Spleen (tissue), 11 donors: ENCODE measurements at regions not wholly inside any gene's neighbourhood (a gene's known extent, or its start where the extent isn't known, plus 50 kb on each side); places are given as distances from the start of the nearest gene placed in this dataset.

Source experiments
- DNase-seq: peaks from one replicate; pipeline ENCODE4 v3.0.0-alpha.2; 2020
- H3K27ac ChIP-seq, 8 donors: fragments of 200-600 bp; sonication (generic) in 7 of 8; 1 replicate in 4 of 8; 2 replicates in 4 of 8; pipeline versions ENCODE4 v1.5.0 to v1.8.0; 2016 to 2021; ENCODE audit warnings: inconsistent platforms in 4 of 8, mild to moderate bottlenecking in 4 of 8, moderate library complexity in 1 of 8
- H3K27me3 ChIP-seq, 7 donors: fragments of 200-600 bp; sonication (generic) in 6 of 7; replicated peaks in 1 of 7; 1 replicate in 4 of 7; 2 replicates in 3 of 7; pipeline versions ENCODE4 v1.5.0 to v1.8.0; 2016 to 2021; ENCODE audit warnings: inconsistent platforms in 3 of 7, mild to moderate bottlenecking in 1 of 7
- H3K36me3 ChIP-seq, 6 donors: fragments of 200-600 bp; sonication (generic) in 5 of 6; 1 replicate in 4 of 6; 2 replicates in 2 of 6; pipeline versions ENCODE4 v1.5.0 to v1.8.0; 2016 to 2021; ENCODE audit warnings: inconsistent platforms in 2 of 6
- H3K4me1 ChIP-seq, 6 donors: fragments of 200-600 bp; sonication (generic) in 5 of 6; 1 replicate in 3 of 6; 2 replicates in 3 of 6; pipeline versions ENCODE4 v1.5.0 to v1.8.0; 2016 to 2021; ENCODE audit warnings: inconsistent platforms in 3 of 6
- H3K4me3 ChIP-seq, 8 donors: fragments of 200-600 bp; sonication (generic) in 7 of 8; 1 replicate in 4 of 8; 2 replicates in 4 of 8; pipeline versions ENCODE4 v1.5.0 to v1.8.0; 2016 to 2021; ENCODE audit warnings: inconsistent platforms in 4 of 8, mild to moderate bottlenecking in 4 of 8, moderate library complexity in 2 of 8
- H3K9me3 ChIP-seq, 8 donors: fragments of 200-600 bp; sonication (generic) in 7 of 8; 1 replicate in 4 of 8; 2 replicates in 4 of 8; pipeline versions ENCODE4 v1.5.0 to v1.8.0; 2016 to 2021; ENCODE audit warnings: inconsistent platforms in 4 of 8
- CTCF ChIP-seq, 11 experiments: fragments of 200-600 bp in 7 of 11; fragments of 450-650 bp in 4 of 11; sonication (generic) in 4 of 11; IDR thresholded peaks in 8 of 11; conservative IDR thresholded peaks in 3 of 11; 1 replicate in 7 of 11; 2 replicates in 4 of 11; pipeline versions ENCODE4 v1.4.0 to v1.8.0; 2016 to 2021; ENCODE audit warnings: antibody characterized with exemption in 11 of 11, inconsistent platforms in 4 of 11, mild to moderate bottlenecking in 1 of 11
- POLR2A ChIP-seq, 3 donors: fragments of 450-650 bp; IDR thresholded peaks; one replicate each; pipeline ENCODE4 v1.5.1; 2017; ENCODE audit warnings: antibody characterized with exemption in 3 of 3, mild to moderate bottlenecking in 1 of 3
- POLR2AphosphoS5 ChIP-seq, 3 donors: sonication (generic); formaldehyde crosslinking; IDR thresholded peaks; one replicate each; pipeline ENCODE4 v1.5.1; 2017; ENCODE audit warnings: antibody characterized with exemption in 3 of 3
- WGBS, 5 donors: extraction: QIAGEN DNeasy Blood & Tissue Kit in 3 of 5; methylation state at CpG; one replicate each; pipeline versions ENCODE4 v1.1.5 to v1.1.7; 2013 to 2018; 5-methylcytosine and 5-hydroxymethylcytosine counted together
- intact Hi-C: fragments of 100-400 bp; cut with DNase I; formaldehyde crosslinking; loops from one replicate; pipeline ENCODE4 v1.15.0; 2023; ENCODE audit warnings: low total_unique reads
- donor health status: healthy with polysubstance abuse.
- donor health status: DM: no; HTN: no; CAD: no; lungs with moderate emphysema.
- donor health status: DM: no; HTN: no; CAD: no.
- donor health status: Bipolar disorder and iron deficiency.
- donor health status: healthy.
- donor health status: DM: no; HTN: no; CAD: no.
- donor health status: DM: yes; HTN: yes; CAD: no.

- Histone ChIP-seq H3K4me3 (no peak overlapping the region), H3K9me3 (peaks cover 0 to 26% (median 5%) of the 10 kb centered on the region in 8 donors), H3K27me3 (no peaks in the 10 kb centered on the region), H3K27ac (no peak overlapping the region), H3K4me1 (no peaks in the 10 kb centered on the region), H3K36me3 (no peaks in the 10 kb centered on the region)
- no peak for DNase-seq
- WGBS, 5 donors: 58 to 69% (median 64%) methylated on average over 12 of the region's 12 CpGs
- intact Hi-C loops: no loop called here
- no peak for TF ChIP-seq POLR2A (IDR thresholded peaks at IDR 0.05)
Measured at GRCh38 chr20:60649541-60649940, 602.5 kb upstream of the CDH4 start.

- WGBS, 5 donors: 93 to 97% (median 95%) methylated on average over 10 of the region's 10 CpGs
- Histone ChIP-seq H3K9me3 (peaks cover 0 to 32% (median 8%) of the 10 kb centered on the region in 8 donors), H3K4me3 (no peak overlapping the region), H3K27ac (no peak overlapping the region), H3K4me1 (no peaks in the 10 kb centered on the region), H3K27me3 (no peaks in the 10 kb centered on the region), H3K36me3 (no peaks in the 10 kb centered on the region)
- TF ChIP-seq POLR2AphosphoS5 (IDR thresholded peaks at IDR 0.05) (no peak), CTCF (IDR thresholded peaks at IDR 0.05 in 8 of 11, conservative IDR thresholded peaks at IDR 0.05 in 3 of 11) (no peak), POLR2A (IDR thresholded peaks at IDR 0.05) (no peak)
- DNase-seq: no peak
- intact Hi-C loops: no loop called here
Measured at GRCh38 chr20:60650087-60650486, 602.0 kb upstream of the CDH4 start.

- H3K36me3 ChIP-seq: no peaks in the 10 kb centered on the region
- TF ChIP-seq POLR2A (IDR thresholded peaks at IDR 0.05): no peak
- TF ChIP-seq CTCF (IDR thresholded peaks at IDR 0.05 in 8 of 11, conservative IDR thresholded peaks at IDR 0.05 in 3 of 11): no peak
- no peak for TF ChIP-seq POLR2AphosphoS5 (IDR thresholded peaks at IDR 0.05)
Measured at GRCh38 chr20:60652046-60652445, 600.0 kb upstream of the CDH4 start.

GRCh38 chr20:60652615-60653014 is 599.4 kb upstream of the CDH4 start:
- Histone ChIP-seq H3K9me3 (peaks cover 0 to 34% (median 5%) of the 10 kb centered on the region in 8 donors), H3K4me1 (no peaks in the 10 kb centered on the region), H3K36me3 (no peaks in the 10 kb centered on the region), H3K27me3 (no peaks in the 10 kb centered on the region), H3K27ac (no peak overlapping the region), H3K4me3 (no peak overlapping the region)
- no peak for TF ChIP-seq POLR2A (IDR thresholded peaks at IDR 0.05)
- TF ChIP-seq CTCF (IDR thresholded peaks at IDR 0.05 in 8 of 11, conservative IDR thresholded peaks at IDR 0.05 in 3 of 11): no peak
- no peak for TF ChIP-seq POLR2AphosphoS5 (IDR thresholded peaks at IDR 0.05)
- intact Hi-C loops: no loop called here
- no peak for DNase-seq
- WGBS, 5 donors: 84 to 99% (median 88%) methylated on average over 4 of the region's 4 CpGs

More at GRCh38 chr20:60652046-60652445, 600.0 kb upstream of the CDH4 start:
- DNase-seq: no peak
- intact Hi-C loops: no loop called here
- Histone ChIP-seq H3K4me1 (no peaks in the 10 kb centered on the region), H3K27me3 (no peaks in the 10 kb centered on the region), H3K9me3 (peaks cover 0 to 37% (median 6%) of the 10 kb centered on the region in 8 donors), H3K27ac (no peak overlapping the region), H3K4me3 (no peak overlapping the region)
- 66 to 87% (median 75%) methylated on average over 2 of the region's 2 CpGs for WGBS, 5 donors
